ENCODE measurements at regions not wholly inside any gene's neighbourhood (a gene's known extent, or its start where the extent isn't known, plus 50 kb on each side); places are given as distances from the start of the nearest gene placed in this dataset.
"Not testable (repeated sequence)": the region's sequence is repeated elsewhere in the genome, so short reads cannot be mapped to it uniquely, and the experiment has no call there.

DNA sequence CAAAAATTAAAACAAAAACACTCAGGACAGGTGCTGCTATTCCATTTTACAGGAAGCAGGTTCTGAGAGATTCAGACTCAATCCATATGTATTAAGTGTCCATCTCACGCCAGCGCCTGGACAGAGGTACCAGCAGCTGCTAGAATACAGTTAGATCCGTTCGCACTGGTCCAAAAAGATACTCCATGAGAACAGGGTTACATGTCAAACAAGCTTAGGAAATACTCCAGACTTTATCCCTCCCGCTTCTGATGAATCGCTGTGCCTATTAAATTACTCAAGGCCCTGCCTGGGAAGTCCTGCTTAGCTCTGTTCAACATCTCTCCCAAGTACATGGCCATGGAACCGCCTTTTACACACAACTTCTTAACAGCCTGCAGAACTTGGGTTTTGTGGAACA is 50.2 kb upstream of the SLC35C1 start:
- DNase-seq = no peak

GRCh38 chr11:45754261-45754709 is 50.7 kb upstream of the SLC35C1 start:
- DNase-seq = no peak

- no peak for DNase-seq
Observed at GRCh38 chr11:45752106-45752505, 52.8 kb upstream of the SLC35C1 start.

DNA sequence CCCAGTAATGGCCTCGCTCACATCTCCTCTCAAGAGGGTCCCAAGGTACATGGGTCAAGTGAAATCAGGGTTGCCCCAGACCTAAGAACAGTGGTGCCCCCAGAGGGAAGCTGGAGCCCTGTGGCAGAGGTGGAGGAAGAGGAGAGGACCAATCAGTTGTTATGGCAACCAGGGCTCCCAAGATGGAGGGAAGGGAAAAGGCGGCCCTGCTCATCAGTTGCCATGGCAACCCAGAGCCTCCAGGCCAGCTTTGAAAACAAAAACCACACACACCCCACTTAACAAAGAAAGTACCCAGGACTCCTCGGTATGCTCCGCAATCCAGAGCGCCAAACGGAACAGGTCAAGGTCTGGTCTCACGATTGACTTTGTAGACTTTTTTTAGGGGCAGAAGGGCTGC is 53.5 kb upstream of the SLC35C1 start:
- no peak for DNase-seq

- no peak for DNase-seq
Observed at GRCh38 chr11:45750439-45750838, 54.5 kb upstream of the SLC35C1 start.

DNA sequence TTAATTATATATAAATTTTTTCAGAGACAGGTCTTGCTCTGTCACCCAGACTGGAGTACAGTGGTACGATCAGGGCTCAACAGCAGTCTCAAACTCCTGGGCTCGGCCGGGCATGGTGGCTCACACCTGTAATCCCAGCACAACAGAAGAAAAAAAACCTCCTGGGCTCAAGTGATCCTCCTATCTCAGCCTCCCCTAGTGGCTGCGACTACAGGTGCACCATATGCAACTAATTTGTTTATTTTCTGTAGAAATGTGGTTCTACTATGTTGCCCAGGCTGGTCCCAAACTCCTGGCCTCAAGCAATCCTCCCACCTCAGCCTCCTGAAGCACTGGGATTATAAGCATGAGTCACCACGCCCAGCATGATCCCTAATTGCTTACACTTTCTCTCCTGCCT is 56.1 kb upstream of the SLC35C1 start:
- DNase-seq = no peak

- DNase-seq = no peak
Observed at GRCh38 chr11:45745065-45745811, 59.7 kb upstream of the SLC35C1 start.

DNA sequence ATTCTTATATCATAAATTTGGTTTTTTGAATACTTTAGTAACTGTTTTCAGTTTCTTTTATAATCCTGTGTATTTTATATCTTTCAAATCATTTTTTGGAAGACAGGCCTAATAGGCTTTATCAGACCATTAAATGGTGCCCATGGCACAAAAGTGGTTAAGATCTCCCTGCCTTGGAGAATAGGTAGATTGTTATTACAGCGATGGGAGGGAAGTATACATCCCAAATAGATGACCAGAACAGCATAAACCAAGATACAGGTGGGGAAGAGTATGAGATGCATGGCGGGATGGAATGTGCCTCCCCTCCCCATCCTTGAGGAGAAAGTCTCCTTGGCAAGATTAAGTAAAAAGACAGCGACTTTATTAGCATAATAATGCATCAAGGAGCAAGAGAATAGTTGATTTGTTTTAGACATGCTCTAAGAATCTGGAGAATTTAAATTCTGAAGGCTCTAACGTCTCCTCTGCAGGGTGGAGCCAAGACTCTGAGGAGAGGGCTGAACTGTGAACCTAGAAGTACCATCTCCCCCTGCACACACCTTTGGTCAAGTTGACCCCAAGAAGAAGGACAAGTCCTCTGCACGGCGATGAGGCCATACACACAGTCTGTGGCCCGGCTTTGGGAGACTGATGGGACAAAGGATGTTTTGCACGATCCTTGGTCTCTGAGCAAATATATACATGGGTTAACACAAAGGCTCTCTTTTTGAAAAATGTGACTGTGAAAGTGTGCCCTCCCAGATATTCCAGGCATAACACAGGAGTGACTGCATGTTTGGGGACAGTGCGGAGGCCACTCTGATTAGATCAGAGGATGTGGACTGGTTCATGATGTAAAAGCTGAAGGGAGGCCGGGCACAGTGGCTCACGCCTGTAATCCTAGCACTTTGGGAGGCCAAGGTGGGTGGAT is 61.1 kb upstream of the SLC35C1 start:
- DNase-seq = no peak

DNA sequence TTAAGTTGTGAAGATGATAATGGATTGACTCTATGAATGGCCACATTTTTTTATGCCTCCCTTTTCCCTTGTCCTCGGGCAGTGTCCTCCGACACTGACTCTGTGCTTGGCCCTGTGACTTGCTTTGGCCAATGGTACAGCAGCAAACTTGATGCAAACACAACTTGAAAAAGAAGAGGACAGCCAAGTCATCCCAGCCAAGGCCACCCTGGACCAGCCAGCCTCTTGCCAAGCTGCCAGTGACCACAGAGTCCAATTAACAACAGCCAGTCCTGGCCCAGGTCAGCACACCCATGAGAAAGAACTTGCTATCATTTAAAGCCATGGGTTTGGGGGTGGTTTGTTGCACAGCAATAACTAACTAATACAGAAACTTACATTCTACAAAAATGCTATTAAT is 63.4 kb upstream of the SLC35C1 start:
- no peak for DNase-seq

GRCh38 chr11:45741032-45741431 is 63.9 kb upstream of the SLC35C1 start:
- DNase-seq = no peak

- no peak for DNase-seq
Observed at GRCh38 chr11:45739866-45740265, 65.1 kb upstream of the SLC35C1 start.

GRCh38 chr11:45739071-45739470 is 65.9 kb upstream of the SLC35C1 start:
- not testable (repeated sequence) for DNase-seq

GRCh38 chr11:45738194-45738593 is 66.8 kb upstream of the SLC35C1 start:
- not testable (repeated sequence) for DNase-seq

DNA sequence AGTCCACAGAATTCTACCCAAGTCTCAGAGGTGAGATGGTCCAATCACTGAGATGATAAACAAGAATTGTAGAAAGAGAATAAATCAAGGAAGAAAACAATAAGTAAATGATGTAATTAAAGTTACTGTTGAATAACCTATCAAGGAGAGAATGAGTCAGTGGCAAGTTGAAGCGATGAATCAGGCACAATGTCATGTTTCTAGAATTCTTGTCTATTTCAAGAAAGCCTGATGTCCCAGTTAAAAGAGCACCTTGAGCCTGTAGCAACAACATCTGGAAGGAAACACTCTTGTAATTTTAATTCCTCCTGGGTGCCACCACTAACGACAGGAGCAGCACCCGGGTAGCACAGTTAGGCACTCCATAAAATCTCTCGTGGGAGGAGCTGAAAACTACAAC is 67.9 kb upstream of the SLC35C1 start:
- DNase-seq = no peak

GRCh38 chr11:45736424-45736823 is 68.5 kb upstream of the SLC35C1 start:
- DNase-seq = no peak

GRCh38 chr11:45733176-45733575 is 67.8 kb upstream of the CHST1 start:
- no peak for DNase-seq

GRCh38 chr11:45732343-45732742 is 66.9 kb upstream of the CHST1 start:
- DNase-seq = no peak

GRCh38 chr11:45731171-45731570 is 65.7 kb upstream of the CHST1 start:
- DNase-seq = not testable (repeated sequence)

DNA sequence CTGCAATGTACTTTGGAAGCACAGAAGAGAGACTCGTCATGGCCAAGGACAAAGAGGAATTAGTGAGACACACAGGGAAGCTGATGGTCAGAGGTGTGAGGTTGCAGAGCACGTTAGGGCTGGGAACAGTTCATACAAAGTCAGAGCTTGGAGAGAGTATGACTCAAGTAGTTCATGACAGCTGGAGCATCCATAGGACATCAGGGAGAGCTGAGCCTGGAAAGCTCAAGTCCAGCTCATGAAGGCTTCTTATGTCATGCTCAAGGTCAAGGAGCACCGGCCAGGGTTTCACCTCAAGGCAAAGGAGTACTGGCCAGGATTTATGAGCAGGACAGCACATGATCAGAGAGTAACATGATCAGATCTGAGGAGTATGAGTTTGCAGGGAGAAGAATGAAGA is 64.6 kb upstream of the CHST1 start:
- no peak for DNase-seq

GRCh38 chr11:45726493-45727054 is 61.2 kb upstream of the CHST1 start:
- DNase-seq = peak; percentile 18 to 34

GRCh38 chr11:45725776-45726492 is 60.5 kb upstream of the CHST1 start:
- DNase-seq = no peak

- no peak for DNase-seq
Observed at GRCh38 chr11:45725121-45725520, 59.7 kb upstream of the CHST1 start.

DNA sequence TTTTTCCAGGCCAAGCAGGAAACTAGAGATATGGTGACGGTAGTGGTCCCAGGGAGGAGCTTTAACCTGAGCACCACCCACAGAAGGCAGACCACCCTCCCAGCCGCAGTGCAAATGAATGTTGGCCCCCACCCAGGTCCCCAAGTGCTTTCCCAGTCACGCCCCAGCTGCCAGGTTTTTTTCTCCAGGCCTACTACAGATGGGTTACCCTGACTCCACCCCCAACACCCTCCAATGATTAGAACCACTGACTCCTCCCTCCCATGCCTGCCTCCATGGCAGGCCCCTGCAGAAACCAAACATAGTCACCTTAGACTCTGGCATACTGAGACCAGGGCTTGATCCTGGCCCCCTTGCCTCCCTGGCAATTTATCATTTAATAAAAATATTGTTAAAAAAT is 58.7 kb upstream of the CHST1 start:
- no peak for DNase-seq

All from inflammatory macrophage treated with lipopolysaccharide for 1 hour (primary cell).